ENCODE measurements at regions not wholly inside any gene's neighbourhood (a gene's known extent, or its start where the extent isn't known, plus 50 kb on each side); places are given as distances from the start of the nearest gene placed in this dataset.

GRCh38 chr17:12421646-12422306, 243.9 kb upstream of the MYOCD start:
- no peak overlapping the region for H3K4me3 ChIP-seq (ENCODE audit: low read depth, low read length)
- no peak for TF ChIP-seq CTCF (IDR thresholded peaks at IDR 0.05; ENCODE audit: insufficient read depth, low read depth, low read length, missing control alignments)
- peak; percentile 69 for DNase-seq (ENCODE audit: low read depth)

GRCh38 chr17:12422651-12423050, 243.0 kb upstream of the MYOCD start:
- DNase-seq (ENCODE audit: low read depth): no peak
- no peak for TF ChIP-seq CTCF (IDR thresholded peaks at IDR 0.05; ENCODE audit: insufficient read depth, low read depth, low read length, missing control alignments)
- H3K4me3 ChIP-seq (ENCODE audit: low read depth, low read length): no peak overlapping the region

- no peak overlapping the region for H3K4me3 ChIP-seq (ENCODE audit: low read depth, low read length)
- TF ChIP-seq CTCF (IDR thresholded peaks at IDR 0.05; ENCODE audit: insufficient read depth, low read depth, low read length, missing control alignments): no peak
- no peak for DNase-seq (ENCODE audit: low read depth)
Measured at GRCh38 chr17:12423337-12423736, 242.4 kb upstream of the MYOCD start.

GRCh38 chr17:12429116-12429515, 236.6 kb upstream of the MYOCD start:
- H3K4me3 ChIP-seq (ENCODE audit: low read depth, low read length): no peak overlapping the region
- DNase-seq (ENCODE audit: low read depth): peak; percentile 71
- no peak for TF ChIP-seq CTCF (IDR thresholded peaks at IDR 0.05; ENCODE audit: insufficient read depth, low read depth, low read length, missing control alignments)

- DNase-seq (ENCODE audit: low read depth): peak; percentile 84
- no peak overlapping the region for H3K4me3 ChIP-seq (ENCODE audit: low read depth, low read length)
- no peak for TF ChIP-seq CTCF (IDR thresholded peaks at IDR 0.05; ENCODE audit: insufficient read depth, low read depth, low read length, missing control alignments)
Measured at GRCh38 chr17:12431188-12431587, 234.5 kb upstream of the MYOCD start.

GRCh38 chr17:12438212-12438611, 227.5 kb upstream of the MYOCD start:
- no peak for TF ChIP-seq CTCF (IDR thresholded peaks at IDR 0.05; ENCODE audit: insufficient read depth, low read depth, low read length, missing control alignments)
- no peak for DNase-seq (ENCODE audit: low read depth)
- no peak overlapping the region for H3K4me3 ChIP-seq (ENCODE audit: low read depth, low read length)

All from GM12865 (cell line).